WTC11 (cell line): ENCODE measurements at regions not wholly inside any gene's neighbourhood (a gene's known extent, or its start where the extent isn't known, plus 50 kb on each side); places are given as distances from the start of the nearest gene placed in this dataset.

ENCODE experiments used
- CTCF ChIP-seq: fragments of 200-600 bp; IDR thresholded peaks from 2 replicates; pipeline ENCODE4 v1.8.0; 2022; ENCODE audit warnings: antibody characterized with exemption
- MLX ChIP-seq: sonication (generic); formaldehyde crosslinking; IDR thresholded peaks from 2 replicates; pipeline ENCODE4 v1.8.1; 2023; ENCODE audit warnings: mild to moderate bottlenecking, missing genetic modification reagents, moderate library complexity

GRCh38 chr14:54213536-54213935 lies 183.3 kb upstream of the CDKN3 start:
- TF ChIP-seq CTCF: no peak
- no peak for TF ChIP-seq MLX
